GOT3 (cell line): ENCODE measurements at regions not wholly inside any gene's neighbourhood (a gene's known extent, or its start where the extent isn't known, plus 50 kb on each side); places are given as distances from the start of the nearest gene placed in this dataset.
"Not testable (repeated sequence)": the region's sequence is repeated elsewhere in the genome, so short reads cannot be mapped to it uniquely, and the experiment has no call there.

Source experiments
- DNase-seq: peaks from one replicate; lab custom pipeline; 2025; ENCODE audit warnings: mixed read lengths; lab: John Stamatoyannopoulos, UW

GRCh38 chr20:48154040-48154765 lies 368.9 kb upstream of the SULF2 start:
- no peak for DNase-seq

- DNase-seq = no peak
Measured at GRCh38 chr20:48153523-48153922, 368.2 kb upstream of the SULF2 start.

- DNase-seq = no peak
Measured at GRCh38 chr20:48153103-48153502, 367.8 kb upstream of the SULF2 start.

GRCh38 chr20:48150568-48150967 lies 365.3 kb upstream of the SULF2 start:
- no peak for DNase-seq

GRCh38 chr20:48149902-48150301 lies 364.6 kb upstream of the SULF2 start:
- no peak for DNase-seq

- DNase-seq = no peak
Measured at GRCh38 chr20:48148916-48149672, 363.8 kb upstream of the SULF2 start.

GRCh38 chr20:48148020-48148419 lies 362.7 kb upstream of the SULF2 start:
- no peak for DNase-seq

- DNase-seq = no peak
Measured at GRCh38 chr20:48147311-48147710, 362.0 kb upstream of the SULF2 start.

- DNase-seq = no peak
Measured at GRCh38 chr20:48146877-48147276, 361.6 kb upstream of the SULF2 start.

- no peak for DNase-seq
Measured at GRCh38 chr20:48146308-48146707, 361.0 kb upstream of the SULF2 start.

- no peak for DNase-seq
Measured at GRCh38 chr20:48143435-48144081, 358.3 kb upstream of the SULF2 start.

GRCh38 chr20:48142516-48142773 lies 357.2 kb upstream of the SULF2 start:
- DNase-seq = no peak

- no peak for DNase-seq
Measured at GRCh38 chr20:48141660-48142515, 356.6 kb upstream of the SULF2 start.

- no peak for DNase-seq
Measured at GRCh38 chr20:48139262-48140041, 354.2 kb upstream of the SULF2 start.

- no peak for DNase-seq
Measured at GRCh38 chr20:48132834-48133233, 347.6 kb upstream of the SULF2 start.

GRCh38 chr20:48131581-48131980 lies 346.3 kb upstream of the SULF2 start:
- DNase-seq = no peak

- no peak for DNase-seq
Measured at GRCh38 chr20:48129345-48129942, 344.2 kb upstream of the SULF2 start.

GRCh38 chr20:48128436-48128835 lies 343.2 kb upstream of the SULF2 start:
- DNase-seq = no peak

- not testable (repeated sequence) for DNase-seq
Measured at GRCh38 chr20:48127964-48128363, 342.7 kb upstream of the SULF2 start.

- DNase-seq = not testable (repeated sequence)
Measured at GRCh38 chr20:48127133-48127532, 341.9 kb upstream of the SULF2 start.

GRCh38 chr20:48126227-48126740 lies 341.0 kb upstream of the SULF2 start:
- no peak for DNase-seq
